Hematopoietic multipotent progenitor cell treated with erythropoietin and hydrocortisone succinate and interleukin-3 and kit ligand, for 8 days (in vitro differentiated cells): ENCODE measurements at regions not wholly inside any gene's neighbourhood (a gene's known extent, or its start where the extent isn't known, plus 50 kb on each side); places are given as distances from the start of the nearest gene placed in this dataset.
"Not testable (repeated sequence)": the region's sequence is repeated elsewhere in the genome, so short reads cannot be mapped to it uniquely, and the experiment has no call there.

Source experiments
- DNase-seq: peaks from one replicate; pipeline ENCODE4 v3.0.0-alpha.2; 2015

GRCh38 chr2:8253781-8254180 is 428.1 kb upstream of the ID2 start:
- DNase-seq, result no peak

- DNase-seq, result not testable (repeated sequence)
Measured at GRCh38 chr2:8254214-8254613, 427.6 kb upstream of the ID2 start.

- DNase-seq, result no peak
Measured at GRCh38 chr2:8254791-8255447, 426.9 kb upstream of the ID2 start.

GRCh38 chr2:8255448-8255800 is 426.4 kb upstream of the ID2 start:
- DNase-seq, result no peak

GRCh38 chr2:8256905-8257304 is 425.0 kb upstream of the ID2 start:
- no peak for DNase-seq

GRCh38 chr2:8257502-8257901 is 424.4 kb upstream of the ID2 start:
- DNase-seq, result no peak

- DNase-seq, result no peak
Measured at GRCh38 chr2:8258406-8258805, 423.4 kb upstream of the ID2 start.

GRCh38 chr2:8259106-8259840 is 422.6 kb upstream of the ID2 start:
- no peak for DNase-seq

GRCh38 chr2:8259841-8260178 is 422.0 kb upstream of the ID2 start:
- no peak for DNase-seq

- no peak for DNase-seq
Measured at GRCh38 chr2:8260213-8260612, 421.6 kb upstream of the ID2 start.

GRCh38 chr2:8263901-8264300 is 418.0 kb upstream of the ID2 start:
- DNase-seq, result no peak

GRCh38 chr2:8264981-8265380 is 416.9 kb upstream of the ID2 start:
- no peak for DNase-seq

GRCh38 chr2:8265476-8266226 is 416.2 kb upstream of the ID2 start:
- DNase-seq, result no peak

GRCh38 chr2:8266563-8266962 is 415.3 kb upstream of the ID2 start:
- DNase-seq, result no peak

GRCh38 chr2:8267048-8267447 is 414.8 kb upstream of the ID2 start:
- no peak for DNase-seq

GRCh38 chr2:8267721-8268120 is 414.1 kb upstream of the ID2 start:
- DNase-seq, result no peak

GRCh38 chr2:8268172-8268783 is 413.6 kb upstream of the ID2 start:
- no peak for DNase-seq

- DNase-seq, result no peak
Measured at GRCh38 chr2:8270699-8271098, 411.2 kb upstream of the ID2 start.

- DNase-seq, result no peak
Measured at GRCh38 chr2:8271461-8271860, 410.4 kb upstream of the ID2 start.

GRCh38 chr2:8276026-8276425 is 405.8 kb upstream of the ID2 start:
- no peak for DNase-seq

- no peak for DNase-seq
Measured at GRCh38 chr2:8277921-8278571, 403.8 kb upstream of the ID2 start.

GRCh38 chr2:8278709-8279354 is 403.0 kb upstream of the ID2 start:
- no peak for DNase-seq

- DNase-seq, result no peak
Measured at GRCh38 chr2:8279506-8279905, 402.4 kb upstream of the ID2 start.
